WI38 (cell line): ENCODE measurements at regions not wholly inside any gene's neighbourhood (a gene's known extent, or its start where the extent isn't known, plus 50 kb on each side); places are given as distances from the start of the nearest gene placed in this dataset.

Source experiments
- H3K4me3 ChIP-seq: 2 replicates; pipeline ENCODE4 v1.5.1; 2011; ENCODE audit warnings: low read depth, mild to moderate bottlenecking, control low read depth, low read length
- TF ChIP-seq, protein P1 (sequence below): IDR thresholded peaks from 2 replicates; pipeline ENCODE4 v1.5.1; 2012; ENCODE audit warnings: low read depth, mild to moderate bottlenecking, control low read depth, low read length

GRCh38 chr20:40565682-40566040 lies 123.4 kb downstream of the MAFB start:
- H3K4me3 ChIP-seq, result no peak overlapping the region
- TF ChIP-seq, protein P1, sequence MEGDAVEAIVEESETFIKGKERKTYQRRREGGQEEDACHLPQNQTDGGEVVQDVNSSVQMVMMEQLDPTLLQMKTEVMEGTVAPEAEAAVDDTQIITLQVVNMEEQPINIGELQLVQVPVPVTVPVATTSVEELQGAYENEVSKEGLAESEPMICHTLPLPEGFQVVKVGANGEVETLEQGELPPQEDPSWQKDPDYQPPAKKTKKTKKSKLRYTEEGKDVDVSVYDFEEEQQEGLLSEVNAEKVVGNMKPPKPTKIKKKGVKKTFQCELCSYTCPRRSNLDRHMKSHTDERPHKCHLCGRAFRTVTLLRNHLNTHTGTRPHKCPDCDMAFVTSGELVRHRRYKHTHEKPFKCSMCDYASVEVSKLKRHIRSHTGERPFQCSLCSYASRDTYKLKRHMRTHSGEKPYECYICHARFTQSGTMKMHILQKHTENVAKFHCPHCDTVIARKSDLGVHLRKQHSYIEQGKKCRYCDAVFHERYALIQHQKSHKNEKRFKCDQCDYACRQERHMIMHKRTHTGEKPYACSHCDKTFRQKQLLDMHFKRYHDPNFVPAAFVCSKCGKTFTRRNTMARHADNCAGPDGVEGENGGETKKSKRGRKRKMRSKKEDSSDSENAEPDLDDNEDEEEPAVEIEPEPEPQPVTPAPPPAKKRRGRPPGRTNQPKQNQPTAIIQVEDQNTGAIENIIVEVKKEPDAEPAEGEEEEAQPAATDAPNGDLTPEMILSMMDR, result no peak

DNA sequence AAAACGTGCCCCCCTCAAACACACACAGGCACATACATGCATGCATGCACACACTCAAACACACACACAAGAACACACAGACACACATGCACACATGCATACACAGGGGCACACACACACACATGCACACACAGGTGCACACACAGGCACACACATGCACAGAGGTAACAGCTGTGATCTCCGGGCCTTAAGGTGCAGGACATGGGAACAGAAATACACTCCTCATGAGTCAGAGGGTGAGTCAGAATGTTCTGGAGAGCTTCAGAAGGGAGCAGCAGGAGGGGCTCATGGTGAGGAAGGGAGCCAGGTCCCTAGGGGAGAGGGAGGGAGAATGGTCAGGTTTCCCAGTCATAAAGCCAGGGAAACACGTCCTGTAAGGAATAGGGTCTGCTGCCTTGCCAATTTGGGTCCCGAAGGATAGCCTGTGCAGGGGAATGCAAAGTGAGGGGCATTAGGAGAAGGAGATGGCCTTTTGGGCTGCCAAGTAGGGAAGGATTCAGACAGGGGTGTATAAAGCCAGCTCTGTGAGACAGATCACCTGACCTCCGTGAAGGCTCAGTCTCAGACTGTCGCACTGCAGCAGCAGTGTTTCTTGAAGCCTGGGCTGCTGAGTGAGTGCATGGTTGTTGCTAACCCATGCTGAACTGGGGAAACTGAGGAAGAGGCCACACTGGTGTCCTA lies 123.9 kb downstream of the MAFB start:
- no peak overlapping the region for H3K4me3 ChIP-seq
- TF ChIP-seq, protein P1, result no peak

DNA sequence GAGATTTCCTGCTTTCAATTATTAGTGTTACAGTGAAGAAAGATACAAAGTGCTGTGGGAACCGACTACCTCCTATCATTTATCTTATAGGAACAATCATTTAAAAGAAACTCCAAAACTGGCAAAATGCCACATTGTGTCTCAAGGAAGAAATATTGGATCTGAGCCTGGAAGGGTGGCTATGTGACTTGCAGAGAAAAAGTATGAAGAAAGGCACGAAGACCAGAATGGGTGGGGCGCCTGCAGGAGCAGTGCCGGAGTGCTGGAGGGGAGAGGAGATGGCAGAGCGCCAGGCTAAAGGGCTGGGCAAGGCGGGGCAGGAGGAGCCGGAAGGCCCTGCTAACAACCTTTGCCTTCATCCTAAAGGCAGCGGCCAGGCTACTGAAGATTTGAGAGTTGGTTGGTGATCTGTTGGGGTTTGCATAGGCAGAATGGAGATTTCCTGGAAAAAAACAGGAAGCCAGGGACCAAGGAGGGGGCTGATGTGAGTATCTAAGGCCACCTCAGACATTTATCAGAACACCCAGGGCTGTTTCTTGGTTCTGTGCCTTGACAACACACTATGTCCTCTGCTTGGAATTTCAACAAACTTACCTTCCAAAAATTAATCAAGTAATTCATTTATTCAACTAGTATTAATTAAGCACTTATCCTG lies 125.6 kb downstream of the MAFB start:
- no peak overlapping the region for H3K4me3 ChIP-seq
- TF ChIP-seq, protein P1, result no peak

GRCh38 chr20:40562031-40562430 lies 127.0 kb downstream of the MAFB start:
- TF ChIP-seq, protein P1, result no peak
- H3K4me3 ChIP-seq, result no peak overlapping the region

DNA sequence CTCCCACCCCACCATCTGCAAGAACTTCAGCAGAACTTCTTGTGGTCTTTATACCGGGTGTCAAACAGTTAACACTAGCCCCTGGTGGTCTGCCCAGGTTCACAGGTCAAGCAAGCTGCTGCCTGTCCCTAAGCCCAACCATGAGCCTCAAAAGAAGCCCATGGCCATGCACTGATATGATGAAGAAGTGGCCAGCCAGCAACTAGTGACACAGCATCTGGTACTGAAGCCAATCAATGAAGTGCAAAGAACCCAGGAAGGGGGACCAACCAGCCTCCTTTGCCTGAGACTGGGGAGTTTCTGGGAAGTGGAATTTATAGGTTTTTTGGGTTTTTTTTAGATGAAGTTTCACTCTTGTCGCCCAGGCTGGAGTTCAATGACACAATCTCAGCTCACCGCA lies 127.8 kb downstream of the MAFB start:
- TF ChIP-seq, protein P1, result no peak
- H3K4me3 ChIP-seq, result no peak overlapping the region

- H3K4me3 ChIP-seq, result no peak overlapping the region
- TF ChIP-seq, protein P1, result no peak
These were observed 130.8 kb downstream of the MAFB start for GRCh38 chr20:40558212-40558611.

DNA sequence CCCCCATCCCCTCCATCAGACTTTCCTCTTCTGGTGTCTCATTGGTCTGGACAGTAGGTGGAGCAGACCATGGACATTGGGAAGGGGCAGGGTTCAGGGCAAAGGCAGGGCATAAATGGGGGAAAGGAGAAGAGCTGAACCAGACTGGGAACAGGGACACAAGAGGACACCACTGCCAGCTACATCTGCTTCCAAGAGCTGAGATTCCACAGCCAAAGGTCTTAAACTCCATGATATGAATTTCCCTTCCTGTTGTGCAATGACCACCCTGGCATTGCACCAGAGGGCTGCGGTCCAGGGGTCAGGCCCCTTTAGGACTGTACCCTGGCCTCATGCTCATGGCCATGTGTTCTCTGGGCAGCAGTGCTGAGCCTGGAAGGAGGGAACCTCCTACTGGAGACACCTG lies 137.9 kb downstream of the MAFB start:
- H3K4me3 ChIP-seq, result no peak overlapping the region
- TF ChIP-seq, protein P1, result no peak
